Tibial artery (tissue), 4 donors: ENCODE measurements at regions not wholly inside any gene's neighbourhood (a gene's known extent, or its start where the extent isn't known, plus 50 kb on each side); places are given as distances from the start of the nearest gene placed in this dataset.
"Not testable (repeated sequence)": the region's sequence is repeated elsewhere in the genome, so short reads cannot be mapped to it uniquely, and the experiment has no call there.

ENCODE experiments used
- DNase-seq, 2 donors: peaks; one replicate each; pipeline ENCODE4 v3.0.0-alpha.2; 2019
- H3K27ac ChIP-seq, 2 donors: fragments of 200-600 bp; sonication (generic) in 1 of 2; 1 replicate in 1 of 2; 2 replicates in 1 of 2; pipeline ENCODE4 v1.5.1; 2018 to 2019; ENCODE audit warnings: mild to moderate bottlenecking in 1 of 2
- H3K27me3 ChIP-seq, 2 donors: fragments of 200-600 bp; sonication (generic) in 1 of 2; one replicate each; pipeline versions ENCODE4 v1.5.1 to v1.6.0; 2016 to 2019
- H3K36me3 ChIP-seq, 3 donors: fragments of 200-600 bp; sonication (generic) in 2 of 3; one replicate each; pipeline ENCODE4 v1.5.1; 2016 to 2019; ENCODE audit warnings: mild to moderate bottlenecking in 2 of 3
- H3K4me1 ChIP-seq, 4 donors: fragments of 200-600 bp; sonication (generic) in 2 of 4; 1 replicate in 3 of 4; 2 replicates in 1 of 4; pipeline ENCODE4 v1.5.1; 2016 to 2019
- H3K4me3 ChIP-seq, 2 donors: fragments of 200-600 bp; sonication (generic) in 1 of 2; 1 replicate in 1 of 2; 2 replicates in 1 of 2; pipeline ENCODE4 v1.5.1; 2018 to 2019; ENCODE audit warnings: mild to moderate bottlenecking in 2 of 2
- H3K9me3 ChIP-seq, 3 donors: fragments of 200-600 bp; sonication (generic) in 1 of 3; one replicate each; pipeline ENCODE4 v1.5.1; 2016 to 2019
- intact Hi-C: fragments of 100-400 bp; cut with DNase I; formaldehyde crosslinking; loops from one replicate; pipeline ENCODE4 v1.15.0; 2023; ENCODE audit warnings: low total_unique reads
- TF ChIP-seq, protein P1 (sequence below), 2 experiments: fragments of 200-600 bp in 1 of 2; fragments of 450-650 bp in 1 of 2; IDR thresholded peaks; one replicate each; pipeline ENCODE4 v1.5.1; 2017 to 2019; ENCODE audit warnings: antibody characterized with exemption in 2 of 2, mild to moderate bottlenecking in 1 of 2, moderate library complexity in 1 of 2

DNA sequence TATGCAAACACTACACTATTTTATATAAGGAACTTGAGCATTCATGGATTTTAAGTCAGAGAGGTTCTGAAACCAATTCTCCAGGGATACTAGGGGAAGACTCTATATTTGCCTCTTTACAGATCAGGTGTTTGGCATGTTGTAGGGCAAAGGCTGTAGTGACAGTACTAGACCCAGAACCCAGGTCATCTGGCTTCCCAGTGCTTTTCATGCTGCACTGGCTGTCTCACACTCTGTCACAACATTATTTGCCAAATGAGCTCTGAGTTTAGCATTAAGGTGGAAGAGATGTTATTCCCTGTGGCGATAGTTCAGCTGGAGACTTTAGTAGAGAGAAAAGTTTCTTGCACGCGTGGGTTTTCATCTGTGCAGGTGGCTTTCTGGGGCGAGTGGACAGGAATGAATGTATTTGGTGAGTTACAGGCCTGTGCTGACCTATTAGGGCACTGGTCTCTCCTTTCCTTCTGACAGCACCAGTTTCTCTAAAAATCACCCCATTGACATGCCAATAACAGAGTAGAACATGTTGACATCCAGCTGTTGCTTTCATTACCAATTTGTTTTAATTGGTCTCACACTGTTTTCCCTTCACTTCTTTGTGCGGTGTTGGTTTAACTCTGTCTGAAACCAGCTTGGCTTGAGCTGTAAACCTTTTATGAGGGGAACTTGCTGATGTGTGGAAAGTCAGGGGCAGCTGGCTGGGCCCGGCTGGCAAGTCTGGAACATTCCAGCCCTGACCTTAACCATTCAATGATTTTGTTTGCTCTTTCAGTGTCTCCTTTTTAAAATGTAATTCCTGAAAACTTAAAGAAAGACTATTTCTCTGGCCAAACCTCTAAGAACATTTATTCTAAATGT, 643.0 kb upstream of the FAM98A start:
- Histone ChIP-seq H3K4me1 (no peaks in the 10 kb centered on the region), H3K27me3 (no peaks in the 10 kb centered on the region), H3K9me3 (no peaks in the 10 kb centered on the region), H3K27ac (no peak overlapping the region), H3K4me3 (no peak overlapping the region), H3K36me3 (no peaks in the 10 kb centered on the region)
- no peak for DNase-seq
- intact Hi-C loops: no loop called here
- TF ChIP-seq, protein P1, sequence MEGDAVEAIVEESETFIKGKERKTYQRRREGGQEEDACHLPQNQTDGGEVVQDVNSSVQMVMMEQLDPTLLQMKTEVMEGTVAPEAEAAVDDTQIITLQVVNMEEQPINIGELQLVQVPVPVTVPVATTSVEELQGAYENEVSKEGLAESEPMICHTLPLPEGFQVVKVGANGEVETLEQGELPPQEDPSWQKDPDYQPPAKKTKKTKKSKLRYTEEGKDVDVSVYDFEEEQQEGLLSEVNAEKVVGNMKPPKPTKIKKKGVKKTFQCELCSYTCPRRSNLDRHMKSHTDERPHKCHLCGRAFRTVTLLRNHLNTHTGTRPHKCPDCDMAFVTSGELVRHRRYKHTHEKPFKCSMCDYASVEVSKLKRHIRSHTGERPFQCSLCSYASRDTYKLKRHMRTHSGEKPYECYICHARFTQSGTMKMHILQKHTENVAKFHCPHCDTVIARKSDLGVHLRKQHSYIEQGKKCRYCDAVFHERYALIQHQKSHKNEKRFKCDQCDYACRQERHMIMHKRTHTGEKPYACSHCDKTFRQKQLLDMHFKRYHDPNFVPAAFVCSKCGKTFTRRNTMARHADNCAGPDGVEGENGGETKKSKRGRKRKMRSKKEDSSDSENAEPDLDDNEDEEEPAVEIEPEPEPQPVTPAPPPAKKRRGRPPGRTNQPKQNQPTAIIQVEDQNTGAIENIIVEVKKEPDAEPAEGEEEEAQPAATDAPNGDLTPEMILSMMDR (IDR thresholded peaks at IDR 0.05): no peak

- Histone ChIP-seq H3K27ac (no peak overlapping the region), H3K36me3 (no peaks in the 10 kb centered on the region), H3K9me3 (no peaks in the 10 kb centered on the region), H3K4me1 (no peaks in the 10 kb centered on the region), H3K4me3 (no peak overlapping the region), H3K27me3 (no peaks in the 10 kb centered on the region)
- TF ChIP-seq, protein P1 (IDR thresholded peaks at IDR 0.05): no peak
- intact Hi-C loops: no loop called here
- no peak for DNase-seq
These were observed 640.4 kb upstream of the FAM98A start for GRCh38 chr2:34239511-34239910.

DNA sequence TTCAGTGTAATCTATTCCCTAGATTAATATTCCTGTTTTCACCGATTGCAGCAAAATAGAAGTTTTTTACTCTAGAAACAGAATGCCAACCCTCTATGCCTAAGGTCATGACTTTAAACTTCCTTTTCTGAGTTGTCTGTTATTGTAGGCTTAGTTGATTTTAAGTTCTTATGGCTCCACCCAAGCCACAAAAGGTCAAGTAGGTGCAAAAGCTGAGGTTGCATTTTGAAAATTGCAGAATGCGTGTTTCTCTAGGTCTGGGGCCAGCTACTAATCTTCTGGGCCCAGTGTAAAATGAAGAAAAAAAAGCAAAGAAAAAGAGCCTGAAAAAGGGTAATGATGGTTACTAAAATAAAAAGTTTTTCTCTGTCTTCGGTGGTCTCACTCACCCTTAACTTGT, 635.7 kb upstream of the FAM98A start:
- intact Hi-C loops: no loop called here
- Histone ChIP-seq H3K4me3 (no peak overlapping the region), H3K9me3 (no peaks in the 10 kb centered on the region), H3K4me1 (no peaks in the 10 kb centered on the region), H3K27ac (no peak overlapping the region), H3K36me3 (no peaks in the 10 kb centered on the region), H3K27me3 (no peaks in the 10 kb centered on the region)
- TF ChIP-seq, protein P1 (IDR thresholded peaks at IDR 0.05): no peak
- no peak for DNase-seq

DNA sequence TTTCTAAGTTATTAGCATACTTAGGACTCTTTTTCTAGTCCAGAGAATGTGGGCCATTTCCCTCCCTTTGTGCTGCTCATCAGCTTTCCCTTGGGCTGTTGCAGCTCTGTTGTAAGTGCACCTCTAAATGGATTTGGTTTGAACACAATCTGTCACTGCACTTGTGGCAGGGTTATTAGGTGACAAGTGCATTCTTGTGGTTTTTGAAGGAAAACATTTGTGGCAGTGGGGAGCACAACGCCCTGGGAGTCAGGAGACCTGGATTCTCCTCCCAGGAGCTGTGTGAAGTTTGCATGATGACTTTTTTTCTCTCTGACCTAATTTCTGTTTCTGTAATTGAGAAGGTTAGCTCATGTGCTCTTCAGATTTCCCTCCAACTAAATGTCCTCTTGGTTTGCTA, 630.9 kb upstream of the FAM98A start:
- Histone ChIP-seq H3K36me3 (no peaks in the 10 kb centered on the region), H3K4me3 (no peak overlapping the region), H3K27me3 (no peaks in the 10 kb centered on the region), H3K27ac (no peak overlapping the region), H3K4me1 (no peaks in the 10 kb centered on the region), H3K9me3 (no peaks in the 10 kb centered on the region)
- intact Hi-C loops: no loop called here
- DNase-seq: no peak
- TF ChIP-seq, protein P1 (IDR thresholded peaks at IDR 0.05): no peak

DNA sequence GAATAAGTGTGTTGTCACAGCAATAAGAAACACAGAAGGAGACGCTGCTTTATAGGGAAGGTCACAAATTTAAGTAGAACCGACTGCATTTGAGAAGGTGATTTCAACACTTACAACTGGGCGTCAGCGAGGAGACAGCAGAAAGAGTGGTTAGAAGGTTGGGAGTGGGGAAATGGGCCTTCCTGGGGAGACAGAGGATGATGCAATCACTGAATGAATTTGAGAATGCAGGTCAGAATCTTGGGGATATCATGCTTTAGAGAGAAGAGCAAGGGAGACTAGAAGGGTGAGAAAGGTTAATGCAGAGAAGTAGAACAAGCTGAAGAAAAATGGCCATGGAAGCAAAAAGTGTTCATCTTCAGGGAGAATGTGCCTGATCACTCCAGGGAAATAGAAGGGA, 616.1 kb upstream of the FAM98A start:
- no peak overlapping the region for H3K4me3 ChIP-seq
- H3K4me1 ChIP-seq: no peaks in the 10 kb centered on the region
- intact Hi-C loops: no loop called here
- H3K27me3 ChIP-seq: no peaks in the 10 kb centered on the region
- TF ChIP-seq, protein P1 (IDR thresholded peaks at IDR 0.05): no peak
- H3K9me3 ChIP-seq: peaks cover 0 to 6% (median 6%) of the 10 kb centered on the region in 3 donors
- no peaks in the 10 kb centered on the region for H3K36me3 ChIP-seq
- no peak for DNase-seq
- no peak overlapping the region for H3K27ac ChIP-seq

GRCh38 chr2:34210382-34210781, 611.3 kb upstream of the FAM98A start:
- H3K27ac ChIP-seq, H3K4me3 ChIP-seq, H3K4me1 ChIP-seq, DNase-seq, intact Hi-C loops, H3K36me3 ChIP-seq, H3K27me3 ChIP-seq: not testable (repeated sequence)
- H3K9me3 ChIP-seq: peaks cover 0 to 10% (median 7%) of the 10 kb centered on the region in 3 donors
